Endothelial cell of umbilical vein (primary cell): ENCODE measurements at regions not wholly inside any gene's neighbourhood (a gene's known extent, or its start where the extent isn't known, plus 50 kb on each side); places are given as distances from the start of the nearest gene placed in this dataset.

Source experiments
- BruUV-seq: library from RNA; stranded (reverse); fragments of 400-500 nt; replicated peaks from 2 replicates; lab custom pipeline; 2021; lab: Mats Ljungman, UMichigan
- CTCF ChIA-PET: fragments of 300-600, 350-600 bp; sonication (Branson Sonifier 250); formaldehyde crosslinking; loops from one replicate; lab custom pipeline; 2021; ENCODE audit warnings: antibody characterized with exemption, inconsistent platforms; lab: Charles Lee
- POLR2A ChIA-PET: fragments of 300-600, 350-600 bp; sonication (Branson Sonifier 250); formaldehyde crosslinking; loops from one replicate; lab custom pipeline; 2021; ENCODE audit warnings: antibody characterized with exemption, inconsistent platforms; lab: Charles Lee
- DNase-seq: peaks from one replicate; pipeline ENCODE4 v3.0.0-alpha.2; 2011; ENCODE audit warnings: low read depth, low spot score
- FAIRE-seq: peaks from 2 replicates; lab custom pipeline; 2011; peaks lifted over from hg19 to GRCh38; lab: Jason Lieb, UNC
- H2AFZ ChIP-seq: 2 replicates; pipeline ENCODE4 v1.6.0; 2012; ENCODE audit warnings: low read depth, low read length, control low read depth, inconsistent platforms
- H3K27ac ChIP-seq: 2 replicates; pipeline ENCODE4 v1.5.1; 2011; ENCODE audit warnings: low read depth, mild to moderate bottlenecking, control low read depth, low read length, moderate library complexity; ENCODE audit not compliant: insufficient read depth
- H3K27me3 ChIP-seq, 2 experiments: 2 replicates each; pipeline versions ENCODE4 v1.6.0 to v1.6.1; 2011; ENCODE audit warnings: low read length in 2 of 2, mixed read lengths in 1 of 2; ENCODE audit not compliant: control insufficient read depth in 2 of 2, insufficient read depth in 2 of 2
- H3K36me3 ChIP-seq, 2 experiments: 2 replicates in 1 of 2; 3 replicates in 1 of 2; pipeline ENCODE4 v1.5.1; 2011; ENCODE audit warnings: low read length in 2 of 2, mild to moderate bottlenecking in 1 of 2, moderate library complexity in 1 of 2; ENCODE audit not compliant: control insufficient read depth in 2 of 2, insufficient read depth in 2 of 2; ENCODE audit errors: extremely low read depth in 1 of 2
- H3K4me1 ChIP-seq: 3 replicates; pipeline ENCODE4 v1.5.1; 2011; ENCODE audit warnings: mild to moderate bottlenecking, low read length; ENCODE audit not compliant: control insufficient read depth, insufficient read depth; ENCODE audit errors: extremely low read depth
- H3K4me2 ChIP-seq: 2 replicates; pipeline ENCODE4 v1.6.1; 2011; ENCODE audit warnings: low read length, control low read depth, mixed read lengths; ENCODE audit not compliant: insufficient read depth
- H3K4me3 ChIP-seq, 3 experiments: fragments of 200-600 bp in 1 of 3; sonication (generic), shearing (Covaris generic) in 1 of 3; replicated peaks in 1 of 3; 2 replicates each; pipeline ENCODE4 v1.5.1; 2011 to 2016; ENCODE audit warnings: control low read depth in 3 of 3, low read length in 3 of 3, mild to moderate bottlenecking in 2 of 3, inconsistent platforms in 1 of 3, low read depth in 1 of 3, moderate library complexity in 1 of 3; ENCODE audit not compliant: insufficient read depth in 1 of 3
- H3K79me2 ChIP-seq: 2 replicates; pipeline ENCODE4 v1.6.0; 2012; ENCODE audit warnings: low read length, inconsistent platforms; ENCODE audit not compliant: control insufficient read depth, insufficient read depth
- H3K9ac ChIP-seq: replicated peaks from 2 replicates; pipeline ENCODE3; 2011; ENCODE audit warnings: low read length, control low read depth; ENCODE audit not compliant: insufficient read depth; ENCODE audit errors: extremely low read depth
- H3K9me1 ChIP-seq: replicated peaks from 3 replicates; pipeline ENCODE4 v1.6.0; 2011; ENCODE audit warnings: mild to moderate bottlenecking, low read length; ENCODE audit not compliant: control insufficient read depth, insufficient read depth; ENCODE audit errors: extremely low read depth
- H3K9me3 ChIP-seq: replicated peaks from 2 replicates; pipeline ENCODE4 v1.5.1; 2012; ENCODE audit warnings: low read length, inconsistent platforms; ENCODE audit not compliant: control insufficient read depth, insufficient read depth
- H4K20me1 ChIP-seq: replicated peaks from 2 replicates; pipeline ENCODE3; 2011; ENCODE audit warnings: mild to moderate bottlenecking, low read length; ENCODE audit not compliant: control insufficient read depth, insufficient read depth; ENCODE audit errors: extremely low read depth
- EZH2 ChIP-seq: IDR thresholded peaks from 2 replicates; pipeline ENCODE4 v1.6.1; 2012; ENCODE audit warnings: borderline replicate concordance, low read depth, mild to moderate bottlenecking, moderate library complexity, low read length, inconsistent platforms; ENCODE audit not compliant: severe bottlenecking
- FOS ChIP-seq: IDR thresholded peaks from 2 replicates; pipeline ENCODE4 v1.6.1; 2011; ENCODE audit warnings: mild to moderate bottlenecking, low read length, moderate library complexity, borderline replicate concordance; ENCODE audit not compliant: insufficient read depth
- GATA2 ChIP-seq: IDR thresholded peaks from 2 replicates; pipeline ENCODE4 v1.7.0; 2011; ENCODE audit warnings: low read depth, mild to moderate bottlenecking, moderate library complexity, mixed read lengths, low read length; ENCODE audit not compliant: insufficient read length, insufficient read depth
- JUN ChIP-seq: IDR thresholded peaks from 2 replicates; pipeline ENCODE4 v1.6.1; 2011; ENCODE audit warnings: borderline replicate concordance, low read depth; ENCODE audit not compliant: insufficient read length, insufficient read depth
- MYC ChIP-seq: IDR thresholded peaks from one replicate; pipeline ENCODE4 v1.6.1; 2011; ENCODE audit warnings: mild to moderate bottlenecking, low read depth, low read length
- POLR2A ChIP-seq: IDR thresholded peaks from 2 replicates; pipeline ENCODE4 v1.6.1; 2012; ENCODE audit warnings: low read depth, mild to moderate bottlenecking, control low read depth, low read length
- POLR2AphosphoS5 ChIP-seq: IDR thresholded peaks from 2 replicates; pipeline ENCODE4 v1.6.1; 2012; ENCODE audit warnings: low read depth, mild to moderate bottlenecking, control low read depth, low read length, moderate library complexity; ENCODE audit not compliant: insufficient read depth
- dilution Hi-C: fragments of 300-500 bp; cut with MboI; formaldehyde crosslinking; loops from one replicate; pipeline ENCODE4 v1.15.0; 2019; ENCODE audit warnings: low sequenced_read_pairs; ENCODE audit not compliant: extremely low pct_ligation_motif_present
- intact Hi-C: fragments of 100-400 bp; cut with micrococcal nuclease; formaldehyde crosslinking; loops from one replicate; pipeline ENCODE4 v1.10.0; 2022
- TF ChIP-seq, protein P1 (sequence below): IDR thresholded peaks from 2 replicates; pipeline ENCODE4 v1.6.1; 2011; ENCODE audit not compliant: insufficient read depth, insufficient read length
- TF ChIP-seq, protein P2 (sequence below), 2 donors: IDR thresholded peaks; 1 replicate in 1 of 2; 2 replicates in 1 of 2; pipeline ENCODE4 v1.5.1; 2011; ENCODE audit warnings: low read length in 2 of 2, mild to moderate bottlenecking in 2 of 2, moderate library complexity in 2 of 2, control low read depth in 1 of 2, inconsistent platforms in 1 of 2, low read depth in 1 of 2; ENCODE audit not compliant: insufficient read depth in 1 of 2; ENCODE audit errors: extremely low read depth in 1 of 2

DNA sequence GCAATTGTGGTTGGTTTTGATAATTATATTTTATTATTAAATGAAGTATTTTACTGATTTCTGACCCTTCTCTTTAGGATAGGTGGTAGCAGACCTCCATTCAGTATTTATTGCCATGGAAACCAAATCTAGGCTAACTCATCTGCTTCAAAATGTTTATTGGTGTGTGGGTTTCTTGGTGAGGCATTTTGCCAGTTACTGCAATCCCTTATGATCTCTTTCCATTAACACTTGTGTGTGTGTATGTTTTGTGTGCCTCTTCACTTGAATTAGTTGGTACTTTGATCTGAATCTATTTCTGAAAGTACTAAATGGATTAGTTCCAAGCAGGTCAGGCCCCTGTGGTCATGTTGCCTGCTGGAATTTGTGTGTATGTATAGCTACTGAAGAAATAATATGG lies 184.4 kb upstream of the C11orf87 start:
- no TSS peak for BruUV-seq
- H3K27ac ChIP-seq = no peak overlapping the region
- no peak for FAIRE-seq

DNA sequence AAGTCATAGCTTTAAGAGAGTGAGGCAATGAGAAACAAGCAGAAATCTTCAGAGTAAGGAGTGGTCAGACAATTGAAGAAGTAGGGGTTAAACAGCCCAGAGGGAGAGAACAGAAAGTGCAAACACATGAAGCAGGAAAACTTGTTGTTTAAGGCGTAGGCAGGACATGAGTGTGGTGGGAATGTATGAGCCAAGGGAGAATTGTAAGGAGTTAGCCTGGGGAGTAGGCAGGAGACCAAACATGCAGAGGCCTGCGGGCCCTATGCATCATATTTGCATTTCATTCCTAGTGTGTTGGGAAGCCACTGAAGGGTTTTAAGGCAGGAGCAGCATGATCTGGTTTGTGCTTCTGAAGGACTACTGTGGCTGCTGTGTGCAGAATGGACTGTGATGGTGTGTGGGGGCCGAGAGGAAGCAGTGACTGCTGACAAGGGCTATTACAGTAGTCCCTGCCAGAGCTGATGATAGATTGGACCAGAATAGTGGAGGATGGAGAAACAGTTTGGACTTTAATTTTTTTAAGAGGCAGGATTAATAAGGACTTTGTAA lies 179.9 kb upstream of the C11orf87 start:
- intact Hi-C loops = no loop called here

More for the DNA sequence above, 184.4 kb upstream of the C11orf87 start:
- H3K4me3 ChIP-seq = no peak overlapping the region
- no peaks in the 10 kb centered on the region for H3K27me3 ChIP-seq
- intact Hi-C loops = no loop called here
- no peak overlapping the region for H3K9ac ChIP-seq
- H3K4me2 ChIP-seq = no peak overlapping the region
- no peaks in the 10 kb centered on the region for H3K79me2 ChIP-seq
- no peaks in the 10 kb centered on the region for H3K36me3 ChIP-seq
- no peaks in the 10 kb centered on the region for H3K4me1 ChIP-seq
- no peaks in the 10 kb centered on the region for H4K20me1 ChIP-seq
- H3K9me1 ChIP-seq = no peaks in the 10 kb centered on the region
- POLR2A ChIA-PET = no interaction called here
- no peak overlapping the region for H2AFZ ChIP-seq
- TF ChIP-seq POLR2A (no peak), MYC (no peak), GATA2 (no peak), FOS (no peak), JUN (no peak), POLR2AphosphoS5 (no peak), EZH2 (no peak)
- TF ChIP-seq, protein P1, sequence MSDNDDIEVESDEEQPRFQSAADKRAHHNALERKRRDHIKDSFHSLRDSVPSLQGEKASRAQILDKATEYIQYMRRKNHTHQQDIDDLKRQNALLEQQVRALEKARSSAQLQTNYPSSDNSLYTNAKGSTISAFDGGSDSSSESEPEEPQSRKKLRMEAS = no peak
- DNase-seq = no peak
- dilution Hi-C loops = no loop called here
- CTCF ChIA-PET = no interaction called here
- H3K9me3 ChIP-seq = no peaks in the 10 kb centered on the region

More for the DNA sequence above, 179.9 kb upstream of the C11orf87 start:
- no peak for DNase-seq
- no peak for FAIRE-seq
- Histone ChIP-seq H3K4me2 (no peak overlapping the region), H3K9me3 (no peaks in the 10 kb centered on the region), H3K9ac (no peak overlapping the region), H3K79me2 (no peaks in the 10 kb centered on the region), H3K27ac (no peak overlapping the region), H3K4me3 (no peak overlapping the region), H3K27me3 (no peaks in the 10 kb centered on the region), H2AFZ (no peak overlapping the region), H3K9me1 (no peaks in the 10 kb centered on the region), H3K4me1 (no peaks in the 10 kb centered on the region), H3K36me3 (no peaks in the 10 kb centered on the region), H4K20me1 (no peaks in the 10 kb centered on the region)
- dilution Hi-C loops = no loop called here
- ChIA-PET CTCF (no interaction called here), POLR2A (no interaction called here)
- no peak for TF ChIP-seq EZH2
- TF ChIP-seq JUN = no peak
- TF ChIP-seq POLR2A = no peak
- no peak for TF ChIP-seq GATA2
- TF ChIP-seq POLR2AphosphoS5 = no peak
- no peak for TF ChIP-seq MYC
- TF ChIP-seq FOS = no peak
- TF ChIP-seq, protein P1 = no peak
- TF ChIP-seq, protein P2, sequence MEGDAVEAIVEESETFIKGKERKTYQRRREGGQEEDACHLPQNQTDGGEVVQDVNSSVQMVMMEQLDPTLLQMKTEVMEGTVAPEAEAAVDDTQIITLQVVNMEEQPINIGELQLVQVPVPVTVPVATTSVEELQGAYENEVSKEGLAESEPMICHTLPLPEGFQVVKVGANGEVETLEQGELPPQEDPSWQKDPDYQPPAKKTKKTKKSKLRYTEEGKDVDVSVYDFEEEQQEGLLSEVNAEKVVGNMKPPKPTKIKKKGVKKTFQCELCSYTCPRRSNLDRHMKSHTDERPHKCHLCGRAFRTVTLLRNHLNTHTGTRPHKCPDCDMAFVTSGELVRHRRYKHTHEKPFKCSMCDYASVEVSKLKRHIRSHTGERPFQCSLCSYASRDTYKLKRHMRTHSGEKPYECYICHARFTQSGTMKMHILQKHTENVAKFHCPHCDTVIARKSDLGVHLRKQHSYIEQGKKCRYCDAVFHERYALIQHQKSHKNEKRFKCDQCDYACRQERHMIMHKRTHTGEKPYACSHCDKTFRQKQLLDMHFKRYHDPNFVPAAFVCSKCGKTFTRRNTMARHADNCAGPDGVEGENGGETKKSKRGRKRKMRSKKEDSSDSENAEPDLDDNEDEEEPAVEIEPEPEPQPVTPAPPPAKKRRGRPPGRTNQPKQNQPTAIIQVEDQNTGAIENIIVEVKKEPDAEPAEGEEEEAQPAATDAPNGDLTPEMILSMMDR (IDR thresholded peaks at IDR 0.05; ENCODE audit: extremely low read depth in 1 of 2, insufficient read depth in 1 of 2, low read depth in 1 of 2, low read length in 2 of 2) = no peak
- no TSS peak for BruUV-seq
